ENCODE measurements at regions not wholly inside any gene's neighbourhood (a gene's known extent, or its start where the extent isn't known, plus 50 kb on each side); places are given as distances from the start of the nearest gene placed in this dataset.

- H3K27me3 ChIP-seq (ENCODE audit: control insufficient read depth in 2 of 2, insufficient read depth in 2 of 2, low read length in 2 of 2) = peaks cover 0 to 4% of the 10 kb centered on the region in 2 donors
- H3K27me3 Mint-ChIP-seq (ENCODE audit: low read depth in 3 of 3) = peaks cover 0 to 8% (median 2%) of the 10 kb centered on the region in 3 donors
- TF ChIP-seq, protein P1, sequence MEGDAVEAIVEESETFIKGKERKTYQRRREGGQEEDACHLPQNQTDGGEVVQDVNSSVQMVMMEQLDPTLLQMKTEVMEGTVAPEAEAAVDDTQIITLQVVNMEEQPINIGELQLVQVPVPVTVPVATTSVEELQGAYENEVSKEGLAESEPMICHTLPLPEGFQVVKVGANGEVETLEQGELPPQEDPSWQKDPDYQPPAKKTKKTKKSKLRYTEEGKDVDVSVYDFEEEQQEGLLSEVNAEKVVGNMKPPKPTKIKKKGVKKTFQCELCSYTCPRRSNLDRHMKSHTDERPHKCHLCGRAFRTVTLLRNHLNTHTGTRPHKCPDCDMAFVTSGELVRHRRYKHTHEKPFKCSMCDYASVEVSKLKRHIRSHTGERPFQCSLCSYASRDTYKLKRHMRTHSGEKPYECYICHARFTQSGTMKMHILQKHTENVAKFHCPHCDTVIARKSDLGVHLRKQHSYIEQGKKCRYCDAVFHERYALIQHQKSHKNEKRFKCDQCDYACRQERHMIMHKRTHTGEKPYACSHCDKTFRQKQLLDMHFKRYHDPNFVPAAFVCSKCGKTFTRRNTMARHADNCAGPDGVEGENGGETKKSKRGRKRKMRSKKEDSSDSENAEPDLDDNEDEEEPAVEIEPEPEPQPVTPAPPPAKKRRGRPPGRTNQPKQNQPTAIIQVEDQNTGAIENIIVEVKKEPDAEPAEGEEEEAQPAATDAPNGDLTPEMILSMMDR (IDR thresholded peaks at IDR 0.05) = no peak
- H3K9me3 Mint-ChIP-seq = peaks cover 0 to 4% (median 0%) of the 10 kb centered on the region in 7 donors
- no peak overlapping the region for H3K4me2 ChIP-seq (replicated peaks; ENCODE audit: extremely low read depth, low read length, poor library complexity, severe bottlenecking)
- H3K4me3 ChIP-seq (replicated peaks in 1 of 3; ENCODE audit: low read depth in 2 of 3, low read length in 3 of 3) = no peak overlapping the region
- H3K9me3 ChIP-seq (replicated peaks in 1 of 2; ENCODE audit: control insufficient read depth in 1 of 2, insufficient read depth in 1 of 2, low read length in 2 of 2) = no peaks in the 10 kb centered on the region
- no peaks in the 10 kb centered on the region for H3K36me3 Mint-ChIP-seq
- WGBS (ENCODE audit: insufficient coverage) = 80% methylated on average over 1 of the region's 3 CpGs
- no peaks in the 10 kb centered on the region for H3K79me2 ChIP-seq (ENCODE audit: insufficient read depth, low read length)
- no peaks in the 10 kb centered on the region for H3K4me1 Mint-ChIP-seq
- intact Hi-C loops (cut with micrococcal nuclease) = no loop called here
- DNase-seq = no peak
- no peaks in the 10 kb centered on the region for H3K4me1 ChIP-seq (ENCODE audit: control insufficient read depth in 1 of 2, insufficient read depth in 2 of 2, low read length in 2 of 2)
- H3K4me3 Mint-ChIP-seq = no peak overlapping the region
- no peaks in the 10 kb centered on the region for H4K20me1 ChIP-seq (ENCODE audit: insufficient read depth, low read length)
- no peak overlapping the region for H3K27ac ChIP-seq (ENCODE audit: low read depth in 1 of 2, low read length in 2 of 2)
- no peak overlapping the region for H3K27ac Mint-ChIP-seq
- no peak overlapping the region for H3K9ac ChIP-seq (ENCODE audit: insufficient read depth, low read length, poor library complexity, severe bottlenecking)
- no peak overlapping the region for H2AFZ ChIP-seq (ENCODE audit: insufficient read depth, low read depth, low read length, poor library complexity, severe bottlenecking)
- no peaks in the 10 kb centered on the region for H3K36me3 ChIP-seq (replicated peaks in 1 of 2; ENCODE audit: control insufficient read depth in 1 of 2, insufficient read depth in 2 of 2, low read length in 2 of 2)
Measured at GRCh38 chr4:129208481-129208880, 112.5 kb downstream of the C4orf33 start.

DNA sequence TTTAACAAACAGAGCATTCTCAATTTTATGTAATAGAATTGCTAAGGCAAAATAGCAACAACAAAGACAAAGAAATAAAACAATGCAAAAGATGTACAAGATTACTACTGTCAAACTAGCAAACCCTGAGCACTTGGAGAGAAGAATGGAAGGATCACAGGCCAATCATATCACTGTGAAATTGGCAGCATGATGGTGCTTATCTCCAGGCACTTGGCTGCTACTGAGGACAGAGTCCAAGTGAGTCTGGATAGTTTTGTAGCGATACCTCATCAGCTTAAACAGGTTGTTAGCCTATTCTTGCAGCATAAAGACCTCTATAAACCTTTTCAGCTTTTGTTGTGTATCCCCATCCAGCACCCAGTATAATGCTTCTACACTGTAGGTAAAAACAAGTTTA is 117.7 kb downstream of the C4orf33 start:
- no peaks in the 10 kb centered on the region for H3K36me3 Mint-ChIP-seq
- no peaks in the 10 kb centered on the region for H3K36me3 ChIP-seq (replicated peaks in 1 of 2; ENCODE audit: control insufficient read depth in 1 of 2, insufficient read depth in 2 of 2, low read length in 2 of 2)
- H3K4me3 ChIP-seq (replicated peaks in 1 of 3; ENCODE audit: low read depth in 2 of 3, low read length in 3 of 3) = no peak overlapping the region
- H3K27me3 Mint-ChIP-seq (ENCODE audit: low read depth in 3 of 3) = peaks cover 0 to 6% (median 0%) of the 10 kb centered on the region in 3 donors
- no peaks in the 10 kb centered on the region for H3K79me2 ChIP-seq (ENCODE audit: insufficient read depth, low read length)
- H3K9me3 ChIP-seq (replicated peaks in 1 of 2; ENCODE audit: control insufficient read depth in 1 of 2, insufficient read depth in 1 of 2, low read length in 2 of 2) = no peaks in the 10 kb centered on the region
- TF ChIP-seq, protein P1 (IDR thresholded peaks at IDR 0.05) = no peak
- intact Hi-C loops (cut with micrococcal nuclease) = no loop called here
- H3K4me2 ChIP-seq (replicated peaks; ENCODE audit: extremely low read depth, low read length, poor library complexity, severe bottlenecking) = no peak overlapping the region
- H3K4me3 Mint-ChIP-seq = no peak overlapping the region
- H3K4me1 Mint-ChIP-seq = no peaks in the 10 kb centered on the region
- H3K4me1 ChIP-seq (ENCODE audit: control insufficient read depth in 1 of 2, insufficient read depth in 2 of 2, low read length in 2 of 2) = no peaks in the 10 kb centered on the region
- H3K9ac ChIP-seq (ENCODE audit: insufficient read depth, low read length, poor library complexity, severe bottlenecking) = no peak overlapping the region
- WGBS (ENCODE audit: insufficient coverage) = no CpG with 5 or more reads among the region's 1 CpG
- no peaks in the 10 kb centered on the region for H4K20me1 ChIP-seq (ENCODE audit: insufficient read depth, low read length)
- H2AFZ ChIP-seq (ENCODE audit: insufficient read depth, low read depth, low read length, poor library complexity, severe bottlenecking) = no peak overlapping the region
- DNase-seq = no peak
- no peak overlapping the region for H3K27ac ChIP-seq (ENCODE audit: low read depth in 1 of 2, low read length in 2 of 2)
- H3K9me3 Mint-ChIP-seq = no peaks in the 10 kb centered on the region
- H3K27me3 ChIP-seq (ENCODE audit: control insufficient read depth in 2 of 2, insufficient read depth in 2 of 2, low read length in 2 of 2) = no peaks in the 10 kb centered on the region
- H3K27ac Mint-ChIP-seq = no peak overlapping the region
